Pons (tissue), 1 donor: ENCODE measurements at regions not wholly inside any gene's neighbourhood (a gene's known extent, or its start where the extent isn't known, plus 50 kb on each side); places are given as distances from the start of the nearest gene placed in this dataset.

Experiments
- DNase-seq: peaks from one replicate; pipeline ENCODE4 v3.0.0-alpha.2; 2016; ENCODE audit warnings: low spot score

DNA sequence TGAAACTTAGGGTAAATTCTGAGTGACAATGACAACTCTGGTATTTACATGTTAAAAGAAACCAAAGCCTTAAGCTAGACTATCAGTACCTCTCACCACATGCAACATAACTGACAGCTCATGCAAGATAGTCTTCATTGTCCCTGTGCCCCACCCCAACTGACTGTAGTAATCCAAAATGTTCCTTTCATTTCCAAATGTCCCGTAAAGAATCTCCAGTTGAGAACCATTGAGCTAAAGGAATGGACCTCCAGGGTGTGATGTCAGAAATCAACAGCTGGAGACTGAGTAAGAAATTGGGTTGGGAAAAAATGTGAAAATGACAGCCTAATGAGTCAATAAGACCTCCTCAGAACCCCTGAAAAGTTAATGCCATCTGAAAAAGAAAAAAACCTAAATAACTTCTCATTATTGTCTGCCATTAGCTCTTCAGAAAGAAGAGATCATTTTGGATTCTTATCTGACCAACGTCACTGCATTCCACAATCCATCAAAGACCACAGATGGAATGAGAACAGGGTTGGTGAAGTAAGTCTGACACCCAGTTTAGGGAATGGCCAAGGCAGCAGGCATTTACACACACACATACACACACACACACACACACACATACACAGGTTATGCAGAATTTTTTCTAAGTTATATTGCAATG is 51.7 kb upstream of the ACVR2A start:
- no peak for DNase-seq

DNA sequence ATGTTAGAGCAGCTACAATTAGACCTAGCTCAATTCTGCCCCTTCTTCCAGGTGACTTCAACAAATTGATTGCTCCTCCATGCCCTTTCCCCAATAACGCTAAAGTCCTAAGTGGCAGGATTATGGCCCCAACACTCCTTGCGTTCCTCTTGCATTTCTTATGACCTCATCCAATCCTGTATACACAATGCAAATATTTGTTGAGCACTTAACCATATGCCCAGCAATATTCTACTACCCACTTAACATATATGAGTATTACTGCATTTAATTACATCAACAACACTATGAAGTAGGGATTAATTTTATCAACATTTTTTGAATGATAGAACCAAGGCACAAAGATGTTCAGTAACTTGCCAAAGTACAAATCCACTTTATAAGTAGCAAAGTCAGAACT is 54.2 kb upstream of the ACVR2A start:
- DNase-seq = no peak

DNA sequence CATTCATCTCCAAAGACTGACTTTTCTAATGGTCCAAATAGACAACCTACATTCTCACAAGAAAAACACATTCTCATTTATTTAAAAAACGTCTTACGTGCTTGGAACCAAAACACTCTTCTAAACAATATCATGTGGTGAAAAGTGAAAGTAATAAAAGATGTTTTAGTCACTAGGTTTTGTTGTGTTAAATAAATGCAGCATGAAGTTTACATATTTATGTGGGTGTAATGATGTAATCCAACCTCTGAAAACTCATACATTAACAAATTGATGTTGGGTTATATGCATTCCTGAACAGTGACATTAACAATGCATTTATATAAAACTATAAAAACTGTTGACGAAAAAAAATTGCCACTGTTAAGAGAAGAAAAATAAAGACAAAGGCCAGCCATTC is 55.1 kb upstream of the ACVR2A start:
- no peak for DNase-seq

DNA sequence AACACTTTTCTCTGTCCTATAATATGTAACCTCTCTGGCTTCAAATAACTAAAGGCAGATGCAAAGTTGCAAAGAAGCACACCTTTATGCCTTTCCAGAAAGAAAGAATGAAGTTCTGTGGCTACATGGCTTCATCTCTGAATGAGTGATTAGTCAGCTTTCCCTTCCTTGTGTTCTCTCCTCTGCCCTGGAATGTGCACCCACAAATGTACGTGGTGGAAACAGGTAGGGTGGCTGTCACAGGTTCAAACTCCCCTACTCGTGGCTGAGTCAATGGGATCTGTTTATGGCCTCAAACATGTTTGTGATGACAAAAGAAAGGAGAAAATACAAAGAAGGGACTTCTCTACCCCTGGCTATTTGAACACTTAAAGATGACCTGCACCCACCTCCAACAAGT is 55.5 kb upstream of the ACVR2A start:
- DNase-seq = no peak

DNA sequence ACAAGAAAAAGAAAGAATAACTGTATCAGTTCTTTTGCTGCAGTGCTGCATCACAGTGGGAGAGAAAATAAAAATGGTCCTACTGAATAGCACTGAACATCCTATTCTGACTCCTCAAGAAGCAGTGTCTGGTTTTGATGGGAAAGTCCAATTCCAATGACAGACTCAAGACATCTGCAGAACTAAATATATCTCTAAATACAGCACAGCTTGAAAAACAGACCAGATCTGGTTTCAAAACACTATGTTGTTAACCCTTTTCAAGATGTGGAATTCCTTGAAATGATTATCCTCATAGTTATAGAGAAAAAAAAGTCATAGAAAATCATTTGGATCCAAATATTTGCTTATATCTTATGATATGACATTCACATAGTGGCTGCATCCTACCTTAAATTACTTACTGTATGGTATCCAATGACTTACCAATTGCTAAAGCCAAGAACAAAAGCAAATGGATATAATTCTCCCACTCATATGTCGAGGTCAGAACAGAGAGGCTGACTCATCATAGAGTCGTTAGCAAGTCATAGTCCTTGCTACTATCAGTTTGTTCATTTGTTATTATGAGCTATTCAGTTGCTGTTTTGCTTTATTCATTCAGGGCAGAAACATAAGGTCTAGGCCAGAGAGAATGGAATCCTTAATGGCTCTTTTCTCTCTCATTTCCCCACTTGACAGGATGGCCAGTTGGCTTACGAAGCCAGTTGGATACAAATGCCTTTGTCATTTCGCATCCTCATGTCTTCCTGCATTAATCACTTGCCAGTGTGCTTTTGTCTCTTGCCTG is 62.5 kb upstream of the ACVR2A start:
- DNase-seq = peak; percentile 22

DNA sequence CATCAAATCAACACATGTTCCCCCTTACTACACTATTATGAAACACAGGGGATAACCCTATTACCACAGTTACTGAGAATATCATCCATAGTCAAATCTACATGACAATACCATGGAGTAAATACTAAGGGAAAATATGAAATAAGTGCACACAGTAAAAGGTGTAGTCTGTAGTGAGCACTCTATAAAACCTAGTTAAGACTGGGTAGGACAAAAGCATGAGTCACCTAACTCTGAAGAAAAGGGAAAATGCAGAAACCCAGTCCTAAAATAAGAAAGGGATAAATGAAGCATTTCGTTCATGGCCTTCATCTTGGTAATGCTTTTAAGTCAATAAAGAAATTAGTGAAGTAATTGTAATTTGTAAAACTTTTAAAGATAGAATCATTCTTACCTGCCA is 65.4 kb upstream of the ACVR2A start:
- DNase-seq = no peak

DNA sequence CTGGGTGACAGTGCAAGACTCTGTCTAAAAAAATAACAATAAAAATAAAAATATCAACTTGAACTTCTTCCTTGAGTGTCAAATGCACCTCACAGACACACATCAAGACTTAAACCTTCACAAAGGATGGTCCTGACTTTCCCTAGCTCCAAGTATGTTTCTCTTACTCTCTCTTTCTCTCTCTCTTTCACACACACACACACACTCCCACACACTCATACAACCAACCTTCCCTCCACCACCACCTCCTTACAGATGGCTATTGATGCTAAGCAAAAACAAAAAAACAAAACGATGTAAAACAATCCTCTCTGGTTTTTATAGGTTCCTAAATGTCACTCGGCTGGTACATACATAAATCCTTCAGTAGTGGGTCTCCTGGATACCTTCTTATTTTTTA is 67.4 kb upstream of the ACVR2A start:
- no peak for DNase-seq

DNA sequence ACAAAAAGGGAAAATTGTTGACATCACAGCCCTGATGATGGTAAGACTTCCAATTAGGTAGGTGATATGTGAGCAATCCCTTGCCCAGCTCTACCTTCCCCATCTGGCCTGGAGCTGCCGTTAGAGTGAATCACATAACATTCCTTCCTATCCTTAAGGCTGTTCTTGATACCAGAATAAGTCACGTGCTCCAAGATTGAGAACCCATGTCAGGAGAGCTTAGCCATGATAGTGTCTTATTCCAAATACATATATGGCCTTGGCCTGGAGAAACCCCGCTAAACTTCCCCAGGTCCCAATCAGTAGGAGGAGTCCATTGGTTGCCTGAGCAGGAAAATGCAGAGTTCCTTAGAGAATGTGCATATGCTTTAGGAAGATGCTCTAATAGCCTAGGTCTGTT is 70.0 kb upstream of the ACVR2A start:
- DNase-seq = no peak

DNA sequence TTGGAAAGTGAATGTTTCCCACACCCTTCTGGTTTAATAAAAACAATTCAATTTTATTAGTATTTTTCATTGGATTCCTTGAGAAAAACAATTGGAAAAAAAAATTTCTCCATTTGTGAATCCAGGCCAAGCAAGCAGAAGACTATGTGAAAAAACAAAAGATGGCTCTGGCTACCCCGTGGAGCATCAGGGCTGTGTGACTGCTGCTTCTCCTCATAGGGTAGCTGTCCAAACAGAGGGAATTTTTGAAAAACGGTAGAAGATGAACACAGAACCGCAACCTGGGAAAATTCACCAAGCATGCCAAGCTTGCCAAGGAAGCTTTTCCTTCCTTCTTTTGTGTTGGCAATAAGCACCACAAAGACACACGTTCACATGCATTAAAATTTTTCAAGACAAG is 71.3 kb upstream of the ACVR2A start:
- DNase-seq = no peak

DNA sequence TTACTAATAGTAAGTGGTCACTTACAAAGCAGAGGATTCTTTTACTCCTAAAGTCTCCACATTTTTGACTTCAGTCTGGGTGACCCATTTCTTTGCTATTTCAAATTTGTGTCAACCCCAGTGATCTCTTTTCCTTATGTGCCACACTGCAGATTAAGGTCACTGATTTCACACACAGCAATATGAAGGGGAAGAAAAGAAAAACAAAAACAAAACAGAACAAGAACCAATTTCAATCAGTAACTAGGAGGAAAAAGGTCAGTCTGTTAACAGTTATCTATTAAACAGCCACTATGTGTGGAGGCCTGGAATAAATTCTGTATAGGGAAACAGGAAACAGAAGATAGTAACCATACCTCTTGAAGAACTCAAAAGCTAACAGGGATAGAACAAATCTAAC is 72.0 kb upstream of the ACVR2A start:
- DNase-seq = no peak

DNA sequence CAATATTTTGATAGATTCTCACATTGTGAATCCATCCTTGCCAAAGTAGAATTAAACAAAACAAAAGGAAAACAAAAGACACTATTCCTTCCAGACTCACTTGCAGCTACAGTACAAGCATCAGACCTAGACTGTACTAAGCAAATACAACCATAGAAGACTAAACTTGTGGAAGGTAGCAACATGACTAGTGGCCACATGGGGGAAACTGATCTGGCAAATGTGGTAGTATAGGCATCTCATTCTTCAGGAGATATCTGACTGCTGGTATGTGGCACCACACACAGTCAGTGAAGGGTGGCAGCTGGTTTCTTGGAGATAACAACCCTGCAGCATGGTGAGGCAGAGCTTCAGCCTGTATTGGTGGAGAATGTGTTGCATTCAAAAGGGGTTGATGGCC is 81.0 kb upstream of the ACVR2A start:
- no peak for DNase-seq

DNA sequence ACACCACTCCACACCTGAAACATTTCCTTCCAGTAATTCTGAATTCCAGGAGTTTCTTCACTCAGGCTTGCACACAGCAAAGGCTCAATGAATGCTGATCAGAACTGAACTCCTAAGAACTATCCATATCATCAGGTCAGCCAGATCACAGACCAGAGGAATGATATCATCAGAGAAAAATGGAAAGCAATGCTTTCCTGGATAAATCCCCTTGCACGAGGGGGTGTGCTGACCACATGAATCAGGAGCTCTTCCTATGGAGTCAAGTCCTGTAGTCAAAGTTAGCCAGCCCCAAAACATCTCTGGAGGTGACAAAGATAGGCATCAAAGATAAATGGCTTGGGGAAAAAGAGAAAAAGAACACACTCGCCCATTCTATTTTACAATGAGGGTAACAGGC is 83.8 kb upstream of the ACVR2A start:
- DNase-seq = no peak

DNA sequence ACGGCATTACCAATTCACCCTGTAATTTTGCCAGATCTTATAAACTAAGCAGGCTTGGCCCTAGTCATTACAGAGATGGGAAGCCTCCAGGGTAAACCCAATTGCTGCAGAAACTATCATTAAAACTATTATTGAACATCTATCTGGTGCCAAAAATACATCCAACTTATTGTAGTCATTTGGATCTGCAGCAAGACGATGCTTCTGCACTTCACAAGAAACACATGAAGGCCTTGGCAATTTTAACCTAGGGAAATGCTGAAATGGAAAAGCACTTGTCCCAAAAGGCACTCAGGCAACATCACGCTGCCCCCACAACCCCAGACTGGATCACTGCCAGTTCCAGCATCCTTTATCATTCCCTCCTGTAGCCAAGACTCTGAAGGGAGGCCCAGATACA is 85.3 kb upstream of the ACVR2A start:
- DNase-seq = no peak

DNA sequence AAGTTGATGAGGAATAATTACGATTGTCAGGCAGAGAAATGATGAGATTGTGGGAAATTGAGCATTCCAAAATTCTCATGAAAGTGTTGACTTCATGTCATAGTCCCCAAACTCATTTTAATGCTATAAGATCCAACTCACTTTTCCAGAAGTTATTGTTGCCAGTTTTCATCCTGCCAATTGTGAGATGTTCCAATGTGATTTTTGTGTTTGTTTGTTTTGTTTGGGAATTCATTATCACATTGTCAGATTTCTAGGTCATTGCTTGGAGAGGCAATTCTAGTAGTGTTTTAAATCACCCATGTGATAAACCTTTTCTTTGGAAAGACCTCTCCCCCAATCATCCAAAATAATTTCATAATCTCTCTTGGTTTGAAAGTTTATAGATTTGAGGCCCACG is 86.0 kb upstream of the ACVR2A start:
- no peak for DNase-seq

DNA sequence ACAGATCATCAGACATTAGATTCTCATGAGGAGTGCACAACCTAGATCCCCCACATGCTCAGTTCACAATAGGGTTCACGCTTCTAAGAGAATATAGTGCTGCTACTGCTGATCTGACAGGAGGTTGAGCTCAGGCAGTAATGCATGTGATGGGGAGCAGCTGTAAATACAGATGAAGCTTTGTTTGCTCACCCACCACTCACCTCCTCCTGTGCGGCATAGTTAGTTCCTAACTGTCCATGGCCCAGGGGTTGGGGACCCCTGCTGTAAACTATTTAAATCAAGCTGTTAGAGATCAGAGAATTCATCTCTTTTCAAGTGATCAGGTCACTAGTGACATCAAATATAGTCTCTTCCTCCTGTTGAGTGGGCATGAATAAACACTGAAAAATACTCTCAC is 88.8 kb upstream of the ACVR2A start:
- DNase-seq = no peak

DNA sequence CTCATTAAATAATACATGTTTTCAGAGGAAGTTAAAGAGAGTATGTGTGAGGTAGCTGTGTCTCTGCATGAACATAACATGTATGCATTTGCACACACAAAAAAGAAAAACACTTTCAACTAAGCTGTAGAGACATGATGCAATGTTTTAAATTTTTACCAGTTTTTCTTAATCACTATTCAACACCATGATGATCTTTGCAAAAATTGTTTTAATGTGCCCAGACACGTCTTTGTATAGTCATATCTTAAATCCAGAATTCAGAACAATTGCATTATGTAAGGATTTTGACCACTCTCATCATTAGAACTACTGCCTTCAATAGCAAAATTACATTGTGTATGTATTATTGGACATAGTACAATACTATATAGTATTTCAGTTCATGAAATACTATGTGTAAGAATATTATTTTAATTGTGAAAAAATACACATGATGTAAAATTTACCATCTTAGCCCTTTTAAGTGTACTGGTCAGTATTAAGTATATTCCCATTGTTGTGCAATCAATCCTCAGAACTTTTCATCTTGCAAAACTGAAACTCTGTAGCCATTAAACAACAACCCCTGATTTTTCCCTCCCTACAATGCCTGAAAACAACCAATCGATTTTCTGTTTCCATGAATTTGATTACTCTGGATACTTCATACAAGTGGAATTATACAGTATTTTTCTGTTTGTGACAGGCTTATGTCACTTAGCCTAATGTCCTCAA is 104.5 kb upstream of the ACVR2A start:
- no peak for DNase-seq

DNA sequence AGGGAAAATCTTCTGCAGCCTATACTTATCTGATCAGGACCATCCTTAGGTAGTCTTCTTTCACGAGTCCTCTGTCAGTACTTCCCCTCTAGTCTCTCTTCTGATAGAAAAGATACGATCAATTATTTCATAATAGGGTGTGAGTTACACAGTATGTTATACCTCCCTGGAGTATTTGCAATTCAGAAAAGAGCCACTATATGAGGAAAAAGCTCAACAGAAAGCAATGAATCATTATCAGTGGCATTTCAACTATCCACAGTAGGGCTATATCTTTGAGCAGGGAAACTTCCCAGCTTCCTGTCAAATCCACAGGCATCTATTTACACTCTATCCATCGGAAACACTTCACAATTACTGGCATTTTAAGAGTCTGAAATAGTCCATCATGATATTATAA is 105.3 kb upstream of the ACVR2A start:
- DNase-seq = no peak

DNA sequence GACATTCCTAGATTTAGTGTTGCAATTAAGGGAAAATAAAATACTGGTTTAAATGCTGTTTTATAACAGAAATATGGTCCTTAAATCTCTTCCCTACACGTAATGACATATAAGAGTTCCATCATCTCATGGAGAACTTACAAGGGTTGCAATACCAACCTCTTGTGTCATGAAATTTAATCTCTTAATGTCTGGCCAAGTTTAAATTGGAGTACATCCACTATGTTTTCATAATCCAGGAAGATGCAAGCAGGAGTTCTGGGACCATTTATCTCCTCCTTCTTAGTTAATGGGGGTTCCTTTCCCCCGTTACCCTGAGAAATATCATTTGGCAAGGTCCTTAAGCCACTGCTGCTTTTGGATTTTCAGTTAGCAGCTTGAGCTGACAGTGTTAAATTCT is 126.0 kb upstream of the ACVR2A start:
- DNase-seq = no peak

DNA sequence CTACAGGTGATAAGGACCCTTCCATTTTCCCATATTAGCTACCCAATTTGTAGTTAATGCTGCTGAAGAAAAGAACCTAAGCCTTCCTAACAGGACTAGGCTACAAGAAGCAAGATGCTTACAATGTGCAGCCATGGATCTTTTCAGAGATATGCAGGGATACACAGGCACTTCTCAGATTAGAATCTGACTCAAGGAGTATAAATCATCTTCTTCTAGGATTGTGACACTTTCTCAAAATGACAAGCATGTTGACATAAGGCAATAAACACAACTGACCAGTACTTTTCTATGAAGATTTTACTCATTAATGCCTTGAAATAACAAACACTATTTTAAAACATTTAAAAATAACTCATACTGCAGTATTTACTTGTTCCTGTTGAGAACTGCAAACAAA is 127.9 kb upstream of the ACVR2A start:
- no peak for DNase-seq

DNA sequence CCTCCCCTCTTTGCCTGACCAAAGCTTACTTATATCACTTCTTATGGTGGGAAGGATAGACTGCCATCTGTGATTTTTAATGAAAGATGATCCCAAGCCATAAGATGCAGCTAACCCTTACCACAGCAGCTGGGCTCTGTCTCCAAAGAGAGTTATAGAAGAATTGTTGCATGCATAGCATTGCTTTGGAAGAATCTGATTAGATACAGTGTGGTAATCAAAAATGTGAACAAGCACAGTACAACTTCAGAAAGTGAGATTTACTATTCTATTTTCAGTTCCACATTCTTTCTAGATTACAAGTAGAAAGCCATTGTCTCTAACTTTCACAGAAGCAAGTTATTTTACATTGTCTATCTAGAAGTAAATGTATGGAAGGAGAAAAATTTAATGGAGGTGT is 129.0 kb upstream of the ACVR2A start:
- DNase-seq = no peak

DNA sequence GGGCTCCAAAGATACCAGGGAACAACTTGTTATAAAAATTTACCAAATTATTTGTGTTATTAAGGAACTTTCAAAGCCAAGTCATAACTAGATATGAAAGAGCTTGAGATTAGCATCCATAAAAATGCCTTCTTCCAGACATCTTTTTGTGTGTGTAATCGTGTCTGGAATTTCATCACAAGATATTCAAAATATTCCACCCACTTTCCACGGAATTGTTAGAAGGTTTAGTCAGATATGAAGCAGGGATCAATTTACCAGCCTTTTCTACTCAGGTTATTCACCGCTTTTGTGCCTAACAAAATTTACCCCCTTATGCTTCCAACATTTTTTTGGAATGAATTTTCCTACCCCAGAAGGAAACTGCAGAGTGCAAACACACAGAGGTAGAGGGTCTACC is 130.2 kb upstream of the ACVR2A start:
- DNase-seq = no peak

DNA sequence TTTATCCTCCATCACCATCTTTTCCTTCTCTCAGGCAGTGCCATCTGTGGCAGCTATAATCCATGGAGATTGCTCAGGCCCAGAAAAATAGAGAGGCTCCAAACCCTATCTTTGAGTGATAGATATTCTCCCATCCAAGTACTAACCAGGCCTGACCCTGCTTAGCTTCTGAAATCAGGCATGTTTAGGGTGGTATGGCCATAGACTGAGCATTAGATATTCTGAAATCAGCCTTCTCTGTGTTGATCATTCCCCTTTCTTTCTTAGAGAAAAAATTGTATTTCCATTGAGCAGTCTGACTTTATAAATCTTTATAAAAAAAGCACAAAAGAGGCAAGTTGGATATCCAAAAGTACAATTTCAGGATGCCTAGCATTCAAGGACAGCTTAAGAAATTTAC is 131.5 kb upstream of the ACVR2A start:
- no peak for DNase-seq

DNA sequence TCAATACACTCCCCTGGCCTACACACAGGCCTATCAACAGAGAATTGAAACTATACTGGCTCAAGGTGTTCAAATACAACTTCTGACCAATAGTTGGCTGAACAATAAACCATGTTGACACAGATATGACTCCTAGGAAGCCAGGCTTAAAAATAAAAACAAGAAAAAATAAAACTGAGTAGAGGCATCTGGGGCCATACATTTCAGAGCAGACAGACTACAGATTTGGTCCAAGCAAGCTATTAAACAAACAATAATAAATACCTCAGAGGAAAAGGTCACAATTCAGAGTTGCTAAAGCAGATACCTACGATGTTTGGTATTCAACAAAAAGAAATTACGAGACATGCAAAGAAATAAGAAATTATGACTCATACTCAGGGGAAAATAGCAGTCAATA is 132.8 kb upstream of the ACVR2A start:
- DNase-seq = no peak
